Stomach (tissue), 8 donors: ENCODE measurements at regions not wholly inside any gene's neighbourhood (a gene's known extent, or its start where the extent isn't known, plus 50 kb on each side); places are given as distances from the start of the nearest gene placed in this dataset.

Experiments used
- DNase-seq, 2 donors: peaks; one replicate each; pipeline versions ENCODE4 v3.0.0 to v3.0.0-alpha.2; 2013 to 2019
- H3K27ac ChIP-seq, 5 donors: fragments of 200-600 bp in 4 of 5; sonication (generic) in 4 of 5; one replicate each; pipeline ENCODE4 v1.5.1; 2013 to 2019; ENCODE audit warnings: mild to moderate bottlenecking in 1 of 5, moderate library complexity in 1 of 5
- H3K27me3 ChIP-seq, 3 donors: fragments of 200-600 bp; sonication (generic); one replicate each; pipeline ENCODE4 v1.5.1; 2017 to 2019; ENCODE audit warnings: mixed run types in 1 of 3
- H3K36me3 ChIP-seq, 4 donors: fragments of 200-600 bp; sonication (generic); 1 replicate in 3 of 4; 2 replicates in 1 of 4; pipeline ENCODE4 v1.5.1; 2016 to 2019
- H3K4me1 ChIP-seq, 4 donors: fragments of 200-600 bp; sonication (generic); one replicate each; pipeline ENCODE4 v1.5.1; 2016 to 2019
- H3K4me3 ChIP-seq, 4 donors: fragments of 200-600 bp; sonication (generic) in 3 of 4; one replicate each; pipeline ENCODE4 v1.5.1; 2016 to 2019; ENCODE audit warnings: mild to moderate bottlenecking in 1 of 4
- H3K9me3 ChIP-seq, 4 donors: fragments of 200-600 bp; sonication (generic); one replicate each; pipeline ENCODE4 v1.5.1; 2016 to 2019
- CTCF ChIP-seq, 7 experiments: fragments of 450-650 bp in 4 of 7; fragments of 200-600 bp in 3 of 7; sonication (generic) in 3 of 7; IDR thresholded peaks; one replicate each; pipeline ENCODE4 v1.5.1; 2016 to 2019; ENCODE audit warnings: antibody characterized with exemption in 7 of 7, control low read depth in 2 of 7, mild to moderate bottlenecking in 1 of 7
- EP300 ChIP-seq: sonication (generic); formaldehyde crosslinking; IDR thresholded peaks from one replicate; pipeline ENCODE4 v1.6.1; 2017; ENCODE audit warnings: antibody characterized with exemption
- POLR2A ChIP-seq, 4 donors: fragments of 450-650 bp; IDR thresholded peaks; one replicate each; pipeline ENCODE4 v1.6.1; 2016; ENCODE audit warnings: antibody characterized with exemption in 4 of 4, control low read depth in 2 of 4, mild to moderate bottlenecking in 1 of 4, moderate library complexity in 1 of 4
- POLR2AphosphoS5 ChIP-seq, 3 donors: sonication (generic); formaldehyde crosslinking; IDR thresholded peaks; one replicate each; pipeline ENCODE4 v1.6.1; 2016; ENCODE audit warnings: antibody characterized with exemption in 3 of 3
- WGBS, 5 donors: extraction: QIAGEN DNeasy Blood & Tissue Kit in 3 of 5; methylation state at CpG; one replicate each; pipeline versions ENCODE4 v1.1.5 to v1.1.7; 2013 to 2018; 5-methylcytosine and 5-hydroxymethylcytosine counted together
- intact Hi-C: fragments of 100-400 bp; cut with DNase I; formaldehyde crosslinking; loops from one replicate; pipeline ENCODE4 v1.15.1; 2023; ENCODE audit warnings: low total_unique reads
- donor health status: healthy with polysubstance abuse.
- donor health status: Bipolar disorder and iron deficiency.
- donor health status: healthy.

GRCh38 chr2:234333168-234334130 is 163.4 kb downstream of the ARL4C start:
- Histone ChIP-seq H3K27me3 (no peaks in the 10 kb centered on the region), H3K27ac (no peak overlapping the region), H3K9me3 (no peaks in the 10 kb centered on the region), H3K4me3 (no peak overlapping the region), H3K4me1 (peaks cover 0 to 8% (median 3%) of the 10 kb centered on the region in 4 donors), H3K36me3 (no peaks in the 10 kb centered on the region)
- intact Hi-C loops = no loop called here
- 77 to 92% (median 88%) methylated on average over 8 to 10 of the region's 10 CpGs for WGBS, 5 donors
- no peak for TF ChIP-seq EP300
- no peak for TF ChIP-seq POLR2A (IDR thresholded peaks at IDR 0.05)
- no peak for TF ChIP-seq POLR2AphosphoS5 (IDR thresholded peaks at IDR 0.05)
- no peak for TF ChIP-seq CTCF (IDR thresholded peaks at IDR 0.05)
- no peak for DNase-seq

GRCh38 chr2:234331966-234332365 is 164.9 kb downstream of the ARL4C start:
- H3K9me3 ChIP-seq = no peaks in the 10 kb centered on the region
- H3K4me3 ChIP-seq = no peak overlapping the region
- TF ChIP-seq EP300 = no peak
- no peak for TF ChIP-seq CTCF (IDR thresholded peaks at IDR 0.05)
- TF ChIP-seq POLR2AphosphoS5 (IDR thresholded peaks at IDR 0.05) = no peak
- TF ChIP-seq POLR2A (IDR thresholded peaks at IDR 0.05) = no peak
- intact Hi-C loops = no loop called here
- H3K4me1 ChIP-seq = peaks cover 0 to 8% (median 3%) of the 10 kb centered on the region in 4 donors
- no peak overlapping the region for H3K27ac ChIP-seq
- H3K27me3 ChIP-seq = no peaks in the 10 kb centered on the region
- WGBS, 5 donors = 85 to 93% (median 91%) methylated on average over 7 of the region's 7 CpGs
- no peaks in the 10 kb centered on the region for H3K36me3 ChIP-seq
- no peak for DNase-seq

- H3K4me1 ChIP-seq = peaks cover 0 to 8% (median 3%) of the 10 kb centered on the region in 4 donors
- 75 to 85% (median 79%) methylated on average over 5 of the region's 5 CpGs for WGBS, 5 donors
- H3K9me3 ChIP-seq = no peaks in the 10 kb centered on the region
- intact Hi-C loops = no loop called here
- no peak overlapping the region for H3K4me3 ChIP-seq
- H3K27me3 ChIP-seq = no peaks in the 10 kb centered on the region
- H3K36me3 ChIP-seq = no peaks in the 10 kb centered on the region
- DNase-seq = no peak
- TF ChIP-seq EP300 (no peak), POLR2AphosphoS5 (IDR thresholded peaks at IDR 0.05) (no peak), POLR2A (IDR thresholded peaks at IDR 0.05) (no peak)
- H3K27ac ChIP-seq = no peak overlapping the region
Measured at GRCh38 chr2:234331566-234331965, 165.3 kb downstream of the ARL4C start.

- peaks cover 0 to 8% (median 2%) of the 10 kb centered on the region in 4 donors for H3K4me1 ChIP-seq
- peak in 1 of 2 donors; percentile 23 for DNase-seq
Measured at GRCh38 chr2:234330902-234331301, 166.0 kb downstream of the ARL4C start.

More at GRCh38 chr2:234330902-234331301, 166.0 kb downstream of the ARL4C start:
- intact Hi-C loops = no loop called here
- H3K27me3 ChIP-seq = no peaks in the 10 kb centered on the region
- no peak for TF ChIP-seq EP300
- TF ChIP-seq CTCF (IDR thresholded peaks at IDR 0.05) = no peak
- TF ChIP-seq POLR2AphosphoS5 (IDR thresholded peaks at IDR 0.05) = no peak
- TF ChIP-seq POLR2A (IDR thresholded peaks at IDR 0.05) = no peak
- WGBS, 5 donors = 38 to 58% (median 52%) methylated on average over 5 of the region's 5 CpGs
- H3K9me3 ChIP-seq = no peaks in the 10 kb centered on the region
- H3K36me3 ChIP-seq = no peaks in the 10 kb centered on the region
- H3K4me3 ChIP-seq = no peak overlapping the region
- H3K27ac ChIP-seq = no peak overlapping the region
